ENCODE measurements at regions not wholly inside any gene's neighbourhood (a gene's known extent, or its start where the extent isn't known, plus 50 kb on each side); places are given as distances from the start of the nearest gene placed in this dataset.

DNA sequence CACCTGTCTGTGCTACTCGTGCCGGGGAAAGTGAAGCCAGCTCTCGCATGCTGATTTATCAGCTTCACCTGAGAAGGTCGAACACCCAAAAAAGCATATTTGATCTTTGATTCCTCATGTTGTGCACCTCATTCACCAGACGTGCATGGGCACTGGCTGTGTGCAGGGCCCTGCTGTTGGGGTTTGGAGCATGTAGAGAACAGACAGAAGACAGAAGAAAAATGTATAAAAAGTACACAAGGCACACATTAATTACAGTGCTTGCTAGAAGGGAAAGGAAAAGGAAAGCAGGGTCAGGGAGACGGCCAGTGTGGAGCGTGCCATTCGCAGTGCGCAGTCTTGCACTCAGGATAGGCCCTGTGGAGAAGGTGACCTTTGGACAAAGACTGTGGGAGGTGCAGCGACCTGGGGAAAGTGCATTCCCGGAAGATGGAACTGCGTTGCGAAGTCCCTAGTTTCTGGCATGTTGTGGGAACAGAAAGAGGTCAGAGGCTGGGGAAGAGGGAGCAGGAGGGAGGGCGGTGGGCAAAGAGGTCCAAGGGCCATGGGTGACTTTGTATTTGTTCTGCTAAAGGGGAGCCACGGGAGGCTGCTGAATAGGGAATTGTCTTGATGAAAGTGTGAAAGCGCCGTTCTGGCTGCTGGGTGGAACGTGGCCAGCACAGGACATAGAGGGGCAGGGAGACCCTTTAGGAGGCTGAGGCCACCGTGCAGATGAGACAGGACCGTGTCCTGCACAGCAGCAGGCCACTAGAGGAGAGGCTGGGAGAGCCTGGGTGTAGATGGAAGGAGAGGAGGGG is 232.8 kb downstream of the GLRX3 start:
- DNase-seq = no peak
- H3K27me3 ChIP-seq = no peaks in the 10 kb centered on the region
- H3K4me3 ChIP-seq = no peak overlapping the region
- H3K4me1 ChIP-seq = no peaks in the 10 kb centered on the region
- no peaks in the 10 kb centered on the region for H3K36me3 ChIP-seq
- no peak for ATAC-seq
- TF ChIP-seq POLR2A (IDR thresholded peaks at IDR 0.05) = no peak
- TF ChIP-seq, protein P1, sequence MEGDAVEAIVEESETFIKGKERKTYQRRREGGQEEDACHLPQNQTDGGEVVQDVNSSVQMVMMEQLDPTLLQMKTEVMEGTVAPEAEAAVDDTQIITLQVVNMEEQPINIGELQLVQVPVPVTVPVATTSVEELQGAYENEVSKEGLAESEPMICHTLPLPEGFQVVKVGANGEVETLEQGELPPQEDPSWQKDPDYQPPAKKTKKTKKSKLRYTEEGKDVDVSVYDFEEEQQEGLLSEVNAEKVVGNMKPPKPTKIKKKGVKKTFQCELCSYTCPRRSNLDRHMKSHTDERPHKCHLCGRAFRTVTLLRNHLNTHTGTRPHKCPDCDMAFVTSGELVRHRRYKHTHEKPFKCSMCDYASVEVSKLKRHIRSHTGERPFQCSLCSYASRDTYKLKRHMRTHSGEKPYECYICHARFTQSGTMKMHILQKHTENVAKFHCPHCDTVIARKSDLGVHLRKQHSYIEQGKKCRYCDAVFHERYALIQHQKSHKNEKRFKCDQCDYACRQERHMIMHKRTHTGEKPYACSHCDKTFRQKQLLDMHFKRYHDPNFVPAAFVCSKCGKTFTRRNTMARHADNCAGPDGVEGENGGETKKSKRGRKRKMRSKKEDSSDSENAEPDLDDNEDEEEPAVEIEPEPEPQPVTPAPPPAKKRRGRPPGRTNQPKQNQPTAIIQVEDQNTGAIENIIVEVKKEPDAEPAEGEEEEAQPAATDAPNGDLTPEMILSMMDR (IDR thresholded peaks at IDR 0.05 in 4 of 5, conservative IDR thresholded peaks at IDR 0.05 in 1 of 5) = no peak
- H3K27ac ChIP-seq = no peak overlapping the region
- intact Hi-C loops (cut with DNase I; ENCODE audit: low total_unique reads) (no loop called here), in situ Hi-C loops (cut with MboI; ENCODE audit: low sequenced_read_pairs in 4 of 4) (no loop called here)
- no peaks in the 10 kb centered on the region for H3K9me3 ChIP-seq

DNA sequence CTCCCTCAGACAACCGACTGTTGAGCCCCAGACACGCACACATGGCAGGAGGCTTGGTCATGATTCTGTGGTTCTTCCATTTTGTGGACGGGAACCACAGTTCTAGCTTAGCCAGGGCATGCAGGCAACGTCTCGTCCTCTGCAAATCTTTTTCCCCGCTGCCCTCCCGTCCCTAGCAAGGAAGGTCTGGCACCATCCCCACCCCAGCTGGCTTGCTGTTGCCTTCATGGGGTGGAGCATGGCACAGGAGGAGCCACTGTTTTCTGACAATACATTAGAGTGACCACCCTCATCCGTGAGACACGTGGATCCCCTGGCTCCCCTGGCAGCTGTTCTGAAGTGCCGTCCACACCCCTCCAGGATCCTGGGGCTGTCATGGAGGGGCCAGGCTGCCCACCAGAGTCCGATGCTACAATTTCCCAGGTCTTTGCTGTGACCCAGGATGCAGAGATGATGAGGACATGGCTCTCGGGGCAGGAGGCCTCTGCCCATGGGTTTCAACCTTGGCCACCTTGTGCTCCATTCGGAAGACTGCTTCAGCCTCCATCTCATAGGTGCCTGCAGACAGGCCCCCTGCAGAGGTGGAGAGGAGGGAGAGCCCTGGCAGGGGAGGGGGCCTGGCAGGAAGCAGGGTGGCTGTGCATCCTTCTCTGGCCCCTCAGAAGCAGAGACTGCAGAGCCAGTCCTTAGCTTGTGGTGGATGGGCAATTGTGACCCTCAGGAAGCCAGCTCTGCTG is 233.6 kb downstream of the GLRX3 start:
- in situ Hi-C loops (cut with MboI; ENCODE audit: low sequenced_read_pairs in 4 of 4) = no loop called here
- H3K4me3 ChIP-seq = no peak overlapping the region

DNA sequence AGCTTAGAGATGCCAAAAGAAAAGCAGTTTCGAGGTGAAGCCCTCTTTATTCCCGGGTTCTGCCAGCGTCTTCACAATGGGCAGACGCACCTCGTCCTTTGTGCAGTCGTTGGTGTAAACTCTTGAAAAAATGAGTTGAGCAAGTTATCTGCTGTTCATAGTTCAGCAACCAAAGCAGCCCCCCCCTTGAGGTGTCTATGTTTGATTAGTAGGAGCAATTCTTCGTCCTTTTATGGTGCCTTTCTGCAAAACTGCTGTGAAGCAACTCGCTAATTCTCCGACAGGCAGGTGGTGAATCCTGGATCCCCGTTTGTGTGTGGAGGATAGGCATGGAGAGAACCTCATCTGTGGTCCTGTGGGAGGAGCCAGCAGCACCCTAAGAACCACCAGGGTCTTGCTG is 234.5 kb downstream of the GLRX3 start:
- intact Hi-C loops (cut with DNase I; ENCODE audit: low total_unique reads) (no loop called here), in situ Hi-C loops (cut with MboI; ENCODE audit: low sequenced_read_pairs in 4 of 4) (no loop called here)
- H3K9me3 ChIP-seq = no peaks in the 10 kb centered on the region
- H3K36me3 ChIP-seq = no peaks in the 10 kb centered on the region
- DNase-seq (no peak), ATAC-seq (no peak)
- H3K4me3 ChIP-seq = no peak overlapping the region
- no peaks in the 10 kb centered on the region for H3K4me1 ChIP-seq
- H3K27me3 ChIP-seq = no peaks in the 10 kb centered on the region
- no peak overlapping the region for H3K27ac ChIP-seq
- no peak for TF ChIP-seq POLR2A (IDR thresholded peaks at IDR 0.05)
- TF ChIP-seq, protein P1 (IDR thresholded peaks at IDR 0.05 in 4 of 5, conservative IDR thresholded peaks at IDR 0.05 in 1 of 5) = no peak

More for the DNA sequence above, 233.6 kb downstream of the GLRX3 start:
- H3K27me3 ChIP-seq = no peaks in the 10 kb centered on the region
- DNase-seq = no peak
- intact Hi-C loops (cut with DNase I; ENCODE audit: low total_unique reads) = no loop called here
- H3K27ac ChIP-seq = no peak overlapping the region
- no peaks in the 10 kb centered on the region for H3K4me1 ChIP-seq
- TF ChIP-seq, protein P1 (IDR thresholded peaks at IDR 0.05 in 4 of 5, conservative IDR thresholded peaks at IDR 0.05 in 1 of 5) = no peak
- no peak for TF ChIP-seq POLR2A (IDR thresholded peaks at IDR 0.05)
- H3K9me3 ChIP-seq = no peaks in the 10 kb centered on the region
- no peaks in the 10 kb centered on the region for H3K36me3 ChIP-seq
- ATAC-seq = no peak

DNA sequence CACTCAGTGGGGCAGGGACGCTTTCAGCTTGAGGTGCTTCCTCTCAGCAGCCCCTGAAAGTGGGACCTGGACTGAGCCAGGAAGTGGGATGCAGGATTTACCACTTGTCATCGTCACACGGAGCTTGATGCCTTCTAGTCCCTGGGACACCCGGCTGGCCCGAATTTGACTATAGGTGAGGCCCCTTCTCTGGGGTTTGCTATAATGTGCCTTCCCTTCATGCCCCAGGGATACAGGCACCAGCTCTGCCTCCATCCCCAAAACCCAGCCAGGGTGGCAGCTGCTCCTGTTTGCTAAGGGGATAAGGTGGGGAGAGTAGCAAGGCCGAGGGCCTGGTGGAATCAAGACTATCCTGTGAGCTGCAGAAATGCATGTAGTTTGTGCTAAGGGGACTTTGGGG is 235.0 kb downstream of the GLRX3 start:
- intact Hi-C loops (cut with DNase I; ENCODE audit: low total_unique reads) (no loop called here), in situ Hi-C loops (cut with MboI; ENCODE audit: low sequenced_read_pairs in 4 of 4) (no loop called here)
- no peaks in the 10 kb centered on the region for H3K36me3 ChIP-seq
- no peaks in the 10 kb centered on the region for H3K4me1 ChIP-seq
- no peak overlapping the region for H3K27ac ChIP-seq
- no peak overlapping the region for H3K4me3 ChIP-seq
- H3K27me3 ChIP-seq = no peaks in the 10 kb centered on the region
- ATAC-seq (no peak), DNase-seq (no peak)
- no peaks in the 10 kb centered on the region for H3K9me3 ChIP-seq
- no peak for TF ChIP-seq POLR2A (IDR thresholded peaks at IDR 0.05)
- TF ChIP-seq, protein P1 (IDR thresholded peaks at IDR 0.05 in 4 of 5, conservative IDR thresholded peaks at IDR 0.05 in 1 of 5) = no peak
